Lung (tissue), 11 donors: ENCODE measurements at regions not wholly inside any gene's neighbourhood (a gene's known extent, or its start where the extent isn't known, plus 50 kb on each side); places are given as distances from the start of the nearest gene placed in this dataset.

ENCODE experiments used
- ATAC-seq: fragments of 200-7000 bp; cut with Tn5 transposase; one replicate; pipeline ENCODE4 v1.9.1; 2020; ENCODE audit warnings: moderate number of reproducible peaks; ENCODE audit not compliant: insufficient read depth, low FRiP score
- DNase-seq, 3 donors: peaks; one replicate each; pipeline ENCODE4 v3.0.0-alpha.2; 2013 to 2017
- H3K27ac ChIP-seq, 2 donors: one replicate each; pipeline ENCODE4 v1.5.1; 2013; ENCODE audit warnings: mild to moderate bottlenecking in 2 of 2, moderate library complexity in 2 of 2, control low read depth in 1 of 2, inconsistent platforms in 1 of 2, low read depth in 1 of 2, low read length in 1 of 2
- H3K27me3 ChIP-seq, 3 donors: one replicate each; pipeline ENCODE4 v1.5.1; 2013; ENCODE audit warnings: low read length in 2 of 3; ENCODE audit not compliant: control insufficient read depth in 3 of 3, insufficient read depth in 3 of 3
- H3K36me3 ChIP-seq, 4 donors: one replicate each; pipeline ENCODE4 v1.5.1; 2013; ENCODE audit warnings: low read length in 4 of 4, mild to moderate bottlenecking in 1 of 4, moderate library complexity in 1 of 4; ENCODE audit not compliant: control insufficient read depth in 4 of 4, insufficient read depth in 4 of 4
- H3K4me1 ChIP-seq, 5 donors: one replicate each; pipeline ENCODE4 v1.5.1; 2013; ENCODE audit warnings: low read length in 5 of 5, mild to moderate bottlenecking in 2 of 5, moderate library complexity in 1 of 5; ENCODE audit not compliant: control insufficient read depth in 5 of 5, insufficient read depth in 5 of 5
- H3K4me3 ChIP-seq: one replicate; pipeline ENCODE4 v1.5.1; 2013; ENCODE audit warnings: mild to moderate bottlenecking, control low read depth, moderate library complexity
- H3K9ac ChIP-seq, 2 donors: one replicate each; pipeline ENCODE4 v1.5.1; 2013; ENCODE audit warnings: low read length in 2 of 2, control low read depth in 1 of 2; ENCODE audit not compliant: insufficient read depth in 1 of 2
- H3K9me3 ChIP-seq, 4 donors: one replicate each; pipeline ENCODE4 v1.5.1; 2013; ENCODE audit warnings: low read length in 3 of 4, mild to moderate bottlenecking in 1 of 4, moderate library complexity in 1 of 4; ENCODE audit not compliant: control insufficient read depth in 4 of 4, insufficient read depth in 3 of 4
- CTCF ChIP-seq: IDR thresholded peaks from 2 replicates; pipeline ENCODE4 v1.5.1; 2012; ENCODE audit warnings: mild to moderate bottlenecking; ENCODE audit errors: control extremely low read depth, extremely low read depth
- WGBS, 2 donors: extraction: QIAGEN DNeasy Blood & Tissue Kit; methylation state at CpG; one replicate each; pipeline ENCODE4 v1.1.7; 2013; 5-methylcytosine and 5-hydroxymethylcytosine counted together
- donor health status: control.
- donor health status: control.
- donor health status: Bipolar disorder and iron deficiency.
- donor health status: healthy.
- donor health status: DM: yes; HTN: yes; CAD: no.

- Histone ChIP-seq H3K27me3 (no peaks in the 10 kb centered on the region), H3K27ac (no peak overlapping the region), H3K9me3 (no peaks in the 10 kb centered on the region), H3K36me3 (no peaks in the 10 kb centered on the region), H3K9ac (no peak overlapping the region), H3K4me1 (peaks cover 0 to 1% (median 0%) of the 10 kb centered on the region in 5 donors), H3K4me3 (no peak overlapping the region)
- no peak for DNase-seq
- TF ChIP-seq CTCF: no peak
- 89 to 90% methylated on average over 10 of the region's 10 CpGs for WGBS, 2 donors
- no peak for ATAC-seq
Observed at GRCh38 chr7:46850563-46851330, 731.2 kb downstream of the TNS3 start.

- no peak for TF ChIP-seq CTCF
- Histone ChIP-seq H3K9me3 (peaks cover 0 to 2% (median 0%) of the 10 kb centered on the region in 4 donors), H3K27ac (no peak overlapping the region), H3K4me1 (peaks cover 0 to 1% (median 0%) of the 10 kb centered on the region in 5 donors), H3K27me3 (no peaks in the 10 kb centered on the region), H3K9ac (no peak overlapping the region), H3K4me3 (no peak overlapping the region), H3K36me3 (no peaks in the 10 kb centered on the region)
- WGBS, 2 donors: 86 to 87% methylated on average over 2 of the region's 2 CpGs
- ATAC-seq (no peak), DNase-seq (peak in 2 of 3 donors; percentile 22 to 61)
Observed at GRCh38 chr7:46848944-46849343, 733.0 kb downstream of the TNS3 start.

GRCh38 chr7:46848311-46848710 lies 733.6 kb downstream of the TNS3 start:
- TF ChIP-seq CTCF: no peak
- WGBS, 2 donors: 83 to 85% methylated on average over 1 of the region's 1 CpG
- Histone ChIP-seq H3K4me3 (no peak overlapping the region), H3K9me3 (peaks cover 0 to 2% (median 0%) of the 10 kb centered on the region in 4 donors), H3K36me3 (no peaks in the 10 kb centered on the region), H3K27me3 (no peaks in the 10 kb centered on the region), H3K9ac (no peak overlapping the region), H3K4me1 (peaks cover 0 to 1% (median 0%) of the 10 kb centered on the region in 5 donors), H3K27ac (no peak overlapping the region)
- ATAC-seq (no peak), DNase-seq (no peak)
